Colon (tissue), 2 donors: ENCODE measurements at regions not wholly inside any gene's neighbourhood (a gene's known extent, or its start where the extent isn't known, plus 50 kb on each side); places are given as distances from the start of the nearest gene placed in this dataset.

ENCODE experiments used
- FAIRE-seq: peaks from 2 replicates; lab custom pipeline; 2012; peaks lifted over from hg19 to GRCh38; lab: Jason Lieb, UNC
- donor health status: control.
- donor health status: control.

DNA sequence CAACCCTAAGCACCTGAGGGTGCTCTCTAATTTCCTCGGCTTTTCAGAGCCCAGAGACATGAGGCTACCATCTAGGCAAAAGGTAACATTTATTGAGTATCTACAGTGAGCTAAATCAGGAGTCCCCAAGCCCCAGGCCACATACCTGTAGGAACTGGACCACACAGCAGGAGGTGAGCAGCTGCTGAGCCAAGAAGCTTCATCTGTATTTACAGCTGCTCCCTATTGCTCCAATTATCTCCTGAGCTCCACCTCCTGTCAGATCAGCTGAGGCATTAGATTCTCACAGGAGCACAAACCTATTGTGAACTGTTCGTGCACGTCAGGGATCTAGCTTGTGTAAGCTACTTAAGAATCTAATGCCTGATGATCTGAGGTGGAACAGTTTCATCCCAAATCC lies 70.2 kb downstream of the RND3 start:
- no peak for FAIRE-seq

DNA sequence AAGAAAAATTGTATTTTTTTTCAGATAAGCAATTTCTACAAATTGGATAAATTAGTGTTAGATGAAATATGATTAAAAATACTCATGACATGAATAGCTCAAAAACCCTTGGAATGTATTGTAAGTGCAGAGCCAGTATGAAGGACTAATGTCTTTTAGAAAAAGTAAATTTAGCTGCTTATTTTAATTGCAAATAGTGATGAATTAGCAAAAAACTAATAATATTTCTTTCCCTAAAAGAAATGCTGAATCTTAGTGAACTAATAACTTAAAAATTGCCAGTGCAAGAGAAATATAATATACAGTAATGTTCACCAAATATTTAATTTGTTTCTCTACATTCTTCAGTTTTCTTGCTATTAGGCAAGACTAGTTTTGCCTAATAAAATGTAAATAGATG lies 72.4 kb downstream of the RND3 start:
- no peak for FAIRE-seq

DNA sequence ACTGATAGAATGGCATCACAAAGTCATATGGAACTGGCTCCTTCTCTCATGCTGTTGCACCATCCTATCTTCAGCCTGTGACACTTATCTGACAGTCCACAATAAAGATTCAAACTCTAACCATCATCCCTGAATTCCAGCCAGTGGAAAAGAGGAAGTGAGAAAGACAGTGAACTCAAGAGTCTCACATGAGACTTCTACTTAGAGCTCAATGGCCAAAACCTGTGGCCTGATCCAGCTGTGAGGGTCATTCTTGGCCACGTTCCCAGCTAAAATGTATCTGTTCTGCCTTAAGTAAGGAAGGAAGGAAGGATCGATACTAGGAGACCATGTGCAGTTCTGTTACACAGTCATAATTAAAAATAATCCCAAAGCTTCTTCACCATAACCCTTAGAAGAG lies 73.6 kb downstream of the RND3 start:
- no peak for FAIRE-seq

DNA sequence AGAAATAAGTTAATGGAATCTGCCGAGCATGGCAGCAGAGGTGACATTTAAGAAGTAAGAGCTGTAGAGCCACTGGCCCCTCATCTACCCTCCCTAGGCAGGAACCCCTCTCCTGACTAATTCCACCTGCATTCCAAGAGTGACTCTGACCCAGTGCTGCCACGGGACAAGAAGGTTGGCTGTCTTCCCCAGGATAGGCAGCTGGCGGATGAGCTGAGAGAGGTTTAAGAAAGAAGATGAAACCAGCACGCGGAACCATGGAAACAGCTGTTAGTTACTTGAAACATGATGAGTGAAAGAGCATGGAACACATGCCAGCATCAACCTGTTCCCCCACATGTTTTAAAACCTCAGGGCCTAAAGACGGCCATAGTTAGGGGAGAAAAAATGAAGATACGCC lies 74.1 kb downstream of the RND3 start:
- FAIRE-seq, result no peak

DNA sequence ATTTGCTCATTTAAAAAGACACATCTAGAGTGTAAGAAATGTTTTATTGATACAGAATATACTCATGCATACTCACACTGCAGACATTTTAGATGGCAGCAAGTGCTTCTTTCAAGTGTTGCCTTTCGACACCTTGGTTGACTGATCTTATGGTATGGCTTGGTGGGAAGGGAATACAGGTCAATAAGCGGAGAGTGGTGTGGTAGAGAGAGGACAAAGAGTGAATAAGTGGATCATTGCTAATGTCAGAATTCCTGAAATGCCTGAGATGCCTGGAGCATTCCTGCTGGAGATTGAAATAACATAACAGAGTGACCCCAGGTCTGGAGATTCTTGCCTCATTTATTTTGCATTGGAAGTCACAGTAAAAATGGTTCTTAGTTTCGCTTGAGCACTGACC lies 76.7 kb downstream of the RND3 start:
- FAIRE-seq, result no peak

DNA sequence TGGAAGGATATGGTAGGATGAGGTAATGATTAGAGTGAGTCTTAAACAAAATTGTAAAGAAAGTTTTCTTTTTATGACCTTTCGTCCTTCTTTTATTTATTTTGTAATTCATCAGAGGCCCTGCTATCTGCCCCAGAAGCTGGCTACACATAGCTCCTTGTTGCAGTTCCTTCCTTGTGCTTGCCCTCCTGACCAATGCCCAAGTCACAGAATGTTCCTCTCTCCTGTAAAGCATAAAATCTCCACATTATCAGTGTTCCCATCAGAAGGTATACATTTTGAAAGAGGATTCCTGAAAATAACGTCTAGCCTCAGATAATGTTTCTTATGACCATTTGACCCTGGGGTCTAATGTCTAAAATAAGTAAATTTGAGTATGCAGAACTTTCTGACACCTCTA lies 78.3 kb downstream of the RND3 start:
- FAIRE-seq, result no peak

DNA sequence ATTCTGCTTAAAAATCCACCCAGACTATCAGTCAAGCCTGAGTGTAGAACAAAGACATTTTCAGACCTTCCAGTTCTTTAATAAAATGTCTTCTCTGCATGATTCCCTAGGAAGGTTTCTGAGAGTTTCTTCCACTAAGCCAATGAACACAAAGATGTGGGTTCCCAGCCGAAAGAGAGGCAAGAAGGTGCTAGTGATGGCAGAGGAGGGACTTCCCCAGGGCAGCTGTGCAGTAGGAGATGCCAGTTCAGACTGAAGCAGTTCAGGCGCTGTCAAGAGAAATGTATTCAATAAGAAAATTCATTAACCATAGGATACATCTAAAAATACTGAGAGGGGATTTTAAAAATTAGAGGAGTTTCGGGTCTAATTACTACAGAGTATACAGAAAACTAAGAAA lies 83.3 kb downstream of the RND3 start:
- FAIRE-seq, result no peak

DNA sequence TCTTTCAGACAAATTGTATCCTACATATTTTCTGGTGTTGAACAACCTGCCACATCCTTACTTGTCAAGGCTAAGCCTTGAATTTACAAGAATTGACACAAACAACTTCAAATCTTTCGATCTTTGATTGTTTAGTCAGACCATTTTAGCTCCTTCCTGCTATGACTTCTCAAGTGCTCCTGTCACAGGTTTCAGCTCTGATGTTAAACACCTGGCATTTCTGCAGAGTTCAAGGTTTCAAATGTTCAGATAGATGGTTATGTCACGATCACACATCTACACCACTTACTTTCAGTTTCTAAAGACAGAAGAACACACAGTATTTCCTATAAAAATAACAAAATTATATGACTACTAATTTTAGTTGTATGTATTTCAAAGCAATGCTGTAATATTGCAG lies 84.0 kb downstream of the RND3 start:
- FAIRE-seq, result no peak

DNA sequence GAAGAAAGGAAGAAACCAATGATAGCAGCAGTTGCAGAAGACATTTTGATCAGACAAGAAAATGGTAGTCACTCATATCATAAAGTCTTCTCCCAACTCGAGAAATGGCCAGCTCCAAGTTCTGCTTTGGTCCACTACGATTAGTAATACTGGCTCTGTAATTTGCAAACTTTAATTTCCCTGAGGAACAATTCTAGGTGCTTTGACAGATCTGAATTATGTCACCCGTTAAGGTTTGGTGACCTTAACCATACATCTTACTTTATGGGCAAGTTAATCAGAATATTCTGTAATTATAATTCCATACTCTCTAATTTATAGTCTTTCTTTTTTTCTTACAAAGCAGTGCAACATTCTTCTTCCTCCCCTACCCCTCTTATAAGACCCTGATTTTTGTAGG lies 84.5 kb downstream of the RND3 start:
- FAIRE-seq, result no peak

DNA sequence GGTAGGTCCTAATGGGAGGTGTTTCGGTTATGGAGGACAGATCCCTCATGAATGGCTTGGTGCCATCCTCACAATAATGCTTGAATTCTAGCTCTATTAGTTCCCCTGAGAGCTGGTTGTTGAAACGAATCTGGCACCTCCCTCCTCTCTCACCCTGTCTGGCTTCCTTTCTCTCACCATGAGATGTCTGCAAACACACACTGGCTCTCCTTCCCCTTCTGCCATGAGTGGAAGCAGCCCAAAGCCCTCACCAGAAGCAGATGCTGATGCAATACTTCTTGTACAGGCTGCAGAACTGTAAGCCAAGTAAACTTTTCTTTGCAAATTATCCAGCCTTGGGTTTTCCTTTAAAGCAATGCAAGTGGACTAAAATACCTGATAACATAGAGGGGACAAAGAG lies 86.6 kb downstream of the RND3 start:
- FAIRE-seq, result no peak

DNA sequence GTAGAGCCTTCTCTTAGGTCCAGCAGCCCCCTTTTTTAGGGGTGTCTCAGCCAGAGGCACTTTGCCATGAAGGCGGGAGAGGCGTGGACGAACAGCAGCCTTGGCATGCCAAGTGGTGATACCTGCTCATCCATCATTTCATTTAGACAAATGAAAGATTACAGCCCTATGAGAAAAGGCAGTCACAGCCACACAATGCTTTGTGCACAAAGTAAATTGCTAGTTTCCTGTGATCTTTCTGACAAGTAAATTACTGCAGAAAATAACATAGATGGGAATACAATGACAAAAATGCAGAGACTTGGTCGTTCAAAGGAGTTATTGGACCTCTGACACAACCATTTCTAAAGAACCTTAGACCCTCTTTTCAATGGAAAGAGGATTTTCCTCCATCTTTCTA lies 94.9 kb downstream of the RND3 start:
- no peak for FAIRE-seq

DNA sequence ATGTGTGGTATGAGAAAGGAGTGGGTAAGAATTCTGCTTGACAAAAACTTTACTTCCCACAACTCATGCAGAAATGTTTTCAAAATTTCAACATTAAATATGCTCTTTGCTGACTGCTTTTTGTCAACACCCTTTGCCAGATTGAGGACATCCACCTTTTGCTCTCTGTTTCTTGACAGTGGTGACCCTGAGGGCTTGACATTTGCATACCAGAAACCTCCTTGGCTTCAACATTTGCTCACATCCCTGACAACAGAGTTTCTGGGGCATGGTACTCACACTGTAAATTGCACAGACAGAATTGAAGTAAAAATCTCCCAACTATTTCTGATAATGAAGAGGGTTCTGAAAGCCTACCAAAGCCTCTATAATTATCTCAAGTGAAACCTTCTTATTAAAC lies 95.7 kb downstream of the RND3 start:
- FAIRE-seq, result no peak

DNA sequence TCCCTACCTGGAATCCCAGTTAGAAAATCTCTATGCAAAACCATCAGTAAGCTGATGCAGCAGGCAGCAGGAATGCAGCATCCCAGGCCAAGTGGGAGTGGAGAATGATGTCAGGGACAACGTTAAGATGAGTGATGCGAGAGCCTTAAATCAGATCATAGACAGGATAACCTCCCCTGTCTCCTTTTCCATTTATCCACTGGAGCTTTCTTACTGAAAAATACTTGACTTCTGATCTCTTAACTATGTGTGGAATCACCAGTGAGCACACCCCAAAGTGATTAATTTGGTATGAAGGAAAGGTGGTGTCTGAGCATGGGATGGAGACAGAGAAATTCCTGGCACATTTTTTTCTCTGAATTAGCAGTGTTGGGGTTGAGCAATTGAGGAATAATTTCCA lies 98.0 kb downstream of the RND3 start:
- no peak for FAIRE-seq

DNA sequence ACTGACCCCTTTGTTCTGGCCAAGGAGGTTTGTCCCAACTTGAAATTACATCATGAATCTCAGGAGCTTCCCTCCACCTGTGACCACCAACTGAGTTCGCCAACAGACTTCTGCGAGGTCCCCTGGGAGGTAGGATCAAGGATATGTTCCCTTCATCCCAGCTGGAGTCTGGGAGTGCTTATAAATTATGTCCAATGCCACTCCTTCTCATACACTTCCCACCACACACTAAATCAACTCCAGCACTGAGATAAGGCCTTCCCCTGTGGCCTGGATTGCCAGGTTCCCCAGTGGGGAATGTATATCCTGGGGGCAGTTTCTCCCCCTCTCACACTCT lies 99.2 kb downstream of the RND3 start:
- no peak for FAIRE-seq

DNA sequence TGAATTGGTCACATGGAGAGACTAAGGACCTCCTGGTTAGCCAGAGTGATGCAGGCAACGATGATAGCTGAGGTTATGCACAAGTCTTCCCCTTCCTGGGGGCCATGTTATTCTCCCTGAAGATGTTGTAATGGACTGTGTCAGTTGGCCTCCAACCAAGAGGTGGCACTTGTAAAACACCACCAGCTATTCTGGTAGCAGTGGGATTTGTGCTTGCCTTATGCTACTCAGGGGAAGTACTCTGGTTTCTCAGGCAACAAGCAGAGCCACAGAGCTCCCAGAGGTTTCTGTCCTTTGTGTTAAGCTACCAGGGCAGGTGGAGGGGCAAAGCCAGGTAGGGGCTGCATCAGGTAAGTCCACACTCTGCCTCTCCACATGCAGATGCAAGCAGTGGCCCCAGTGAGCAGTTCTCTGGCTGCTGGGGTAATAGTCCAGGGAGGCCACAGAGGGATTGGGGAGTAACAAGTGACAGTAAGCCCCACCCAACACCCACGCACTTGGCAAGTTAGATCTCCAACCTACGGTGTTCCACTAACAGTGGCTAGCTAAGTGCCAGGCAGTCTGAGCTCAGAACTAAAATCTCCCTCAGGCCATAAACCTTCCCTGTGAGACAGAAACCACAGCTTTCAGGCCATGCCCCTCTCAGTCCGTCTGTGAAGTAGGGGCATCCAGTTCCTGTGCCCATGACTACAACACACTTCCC lies 99.7 kb downstream of the RND3 start:
- no peak for FAIRE-seq

DNA sequence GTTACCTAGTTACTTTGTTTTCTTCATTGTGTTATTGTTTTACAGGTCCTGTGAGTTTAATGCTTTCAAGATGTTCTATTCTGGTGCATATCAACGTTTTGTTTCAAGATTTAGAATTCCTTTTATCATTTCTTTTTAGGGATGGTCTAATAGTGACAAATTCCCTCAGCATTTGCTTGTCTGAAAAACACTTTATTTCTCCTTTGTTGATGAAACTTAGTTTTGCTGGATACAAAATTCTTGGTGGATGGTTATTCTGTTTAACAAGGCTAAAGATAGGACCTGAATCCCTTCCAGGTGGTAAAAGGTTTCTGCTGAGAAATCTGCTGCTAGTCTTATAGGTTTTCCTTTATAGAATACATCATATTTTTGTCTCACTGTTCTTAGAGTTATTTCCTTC lies 102.3 kb downstream of the RND3 start:
- FAIRE-seq, result no peak

DNA sequence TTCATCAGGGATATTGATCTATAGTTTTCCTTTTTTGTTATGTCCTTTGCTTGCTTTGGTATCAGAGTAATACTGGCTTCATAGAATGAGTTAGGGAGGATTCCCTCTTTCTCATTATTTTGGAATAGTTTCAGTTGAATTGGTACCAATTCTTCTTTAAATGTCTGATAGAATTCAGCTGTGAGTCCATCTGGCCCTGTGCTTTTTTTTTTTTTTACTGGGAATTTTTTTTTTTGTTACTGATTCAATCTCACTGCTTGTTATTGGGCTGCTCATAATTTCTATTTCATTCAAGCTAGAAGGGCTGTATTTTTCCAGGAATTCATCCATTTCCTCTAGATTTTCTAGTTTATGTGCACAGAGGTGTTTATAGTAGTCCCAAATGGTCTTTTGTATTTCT lies 103.9 kb downstream of the RND3 start:
- no peak for FAIRE-seq

DNA sequence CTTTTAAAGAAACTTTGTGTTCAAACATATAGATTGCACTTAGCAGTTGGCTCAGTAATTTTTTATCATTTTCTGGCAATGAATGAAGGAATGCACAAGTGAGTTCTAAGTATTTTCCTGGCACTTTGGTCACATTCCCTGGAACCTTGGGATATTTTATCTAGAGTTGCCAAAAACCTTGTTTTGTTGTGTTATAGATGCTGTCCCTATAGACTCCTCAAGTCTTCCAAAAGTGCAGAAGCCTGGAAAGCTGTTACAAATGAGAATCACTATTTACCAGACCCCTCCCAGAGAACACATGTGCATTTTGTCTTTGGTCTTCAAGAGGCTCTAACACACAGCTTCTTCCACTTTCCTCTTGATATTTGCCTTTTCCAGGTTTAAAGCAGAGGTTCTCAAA lies 108.3 kb downstream of the RND3 start:
- FAIRE-seq, result no peak

DNA sequence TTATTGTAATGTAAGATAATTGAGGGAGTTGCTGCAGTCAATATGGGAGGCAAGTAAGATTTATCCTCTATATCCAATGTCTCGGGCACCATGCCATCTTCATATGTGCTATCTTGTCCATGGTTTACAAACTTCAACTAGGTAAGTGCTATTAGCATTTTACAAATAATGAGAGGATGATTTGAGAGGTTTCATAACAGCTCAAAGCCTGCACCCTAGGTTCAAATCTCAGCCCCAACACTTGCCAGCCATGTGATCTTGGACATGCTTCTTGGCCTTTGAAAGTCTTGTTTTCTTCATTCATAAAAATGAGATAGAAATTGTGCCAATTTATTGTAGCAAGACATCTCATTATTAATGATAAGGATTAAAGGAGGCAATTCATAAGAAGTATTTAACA lies 108.8 kb downstream of the RND3 start:
- no peak for FAIRE-seq

DNA sequence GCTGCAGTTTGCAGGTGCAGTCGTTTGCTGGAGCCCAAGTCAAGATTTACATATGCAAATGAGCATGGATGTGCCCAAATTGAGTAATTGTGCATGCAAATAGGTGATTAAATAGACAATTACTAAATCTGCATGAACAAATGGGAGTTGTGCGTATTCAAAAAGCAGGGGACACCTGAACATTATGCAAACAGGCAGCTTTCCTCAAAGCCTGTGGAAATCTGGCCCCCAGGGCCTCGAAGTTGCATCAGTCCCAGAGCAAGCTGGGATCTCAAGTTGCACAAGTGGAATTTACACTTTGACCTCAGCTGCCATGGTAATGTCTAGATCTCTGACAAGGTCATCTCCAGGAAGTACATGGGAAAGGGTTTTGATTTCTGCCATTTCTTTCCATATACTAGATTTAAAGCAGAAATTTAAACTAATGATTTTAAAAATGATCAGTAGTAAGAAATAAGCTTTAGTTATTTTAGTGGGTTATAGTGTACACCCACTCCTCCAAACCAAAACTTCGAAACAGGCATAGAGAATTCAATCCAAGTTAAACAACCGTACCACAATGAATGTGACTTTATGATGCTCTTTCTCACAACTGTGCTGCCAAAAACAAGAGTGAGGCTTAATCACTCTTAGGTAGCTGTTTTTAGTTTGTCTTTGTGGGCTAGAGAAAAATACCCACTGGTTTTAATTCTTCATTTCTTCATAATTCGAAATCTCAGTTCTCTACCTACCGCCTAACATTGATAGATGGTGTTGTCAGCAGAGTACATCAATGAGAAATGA lies 110.7 kb downstream of the RND3 start:
- no peak for FAIRE-seq

DNA sequence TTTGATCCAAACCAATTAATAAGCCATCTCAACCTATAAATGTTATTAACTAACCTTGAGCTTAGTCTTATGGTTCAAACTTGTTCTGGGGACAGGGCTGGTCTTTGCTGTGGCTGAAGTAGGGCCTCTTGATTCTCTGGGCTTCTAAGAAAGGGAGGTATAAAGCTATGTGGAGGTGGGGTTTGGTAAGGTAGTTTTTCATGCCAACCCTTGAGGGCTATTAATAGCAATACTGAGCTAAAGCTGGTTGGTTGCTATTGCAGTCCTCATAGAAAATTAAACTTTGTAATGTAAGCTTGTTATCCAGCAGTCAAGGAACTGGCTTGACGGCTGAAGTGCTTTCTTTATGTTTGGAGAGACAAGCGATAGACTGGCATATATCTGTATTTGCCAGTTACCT lies 112.1 kb downstream of the RND3 start:
- FAIRE-seq, result no peak

DNA sequence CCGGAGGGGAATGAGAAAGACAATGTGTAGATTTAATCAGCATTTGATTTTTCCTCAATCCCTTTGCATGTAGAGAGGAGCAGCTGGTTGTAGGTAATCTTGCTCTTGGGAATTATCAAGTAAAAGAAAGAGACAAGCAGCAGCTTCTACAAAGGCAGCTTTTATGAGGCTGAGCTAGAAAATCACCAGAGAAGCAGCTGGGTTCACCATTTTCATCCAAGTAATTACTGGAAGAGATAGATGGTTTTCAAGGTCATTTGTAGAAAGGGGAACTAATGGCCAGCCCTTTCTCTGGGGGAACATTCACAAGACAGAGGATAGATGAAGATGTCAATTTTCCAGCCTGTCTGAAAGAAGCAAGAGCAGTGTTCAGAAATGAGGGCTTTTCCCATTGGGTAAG lies 113.0 kb downstream of the RND3 start:
- no peak for FAIRE-seq

DNA sequence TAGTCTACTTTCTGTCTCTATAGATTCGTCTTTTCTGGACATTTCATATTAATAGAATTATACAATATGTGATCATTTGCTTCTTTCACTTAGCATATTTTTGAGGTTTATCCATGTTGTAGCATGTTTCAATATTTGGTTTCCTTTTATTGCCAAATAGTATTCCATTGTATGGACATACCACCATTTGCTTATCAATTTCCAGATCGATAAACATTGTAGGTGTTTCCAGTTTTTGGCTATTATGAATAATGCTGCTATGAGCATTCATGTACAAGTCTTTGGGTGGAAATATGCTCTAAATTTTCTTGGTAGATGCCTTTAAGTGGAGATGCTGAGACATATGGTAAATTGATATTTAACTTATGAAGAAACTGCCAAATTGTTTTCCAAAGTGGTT lies 114.1 kb downstream of the RND3 start:
- no peak for FAIRE-seq
